IMR-90 (cell line): ENCODE measurements at regions not wholly inside any gene's neighbourhood (a gene's known extent, or its start where the extent isn't known, plus 50 kb on each side); places are given as distances from the start of the nearest gene placed in this dataset.

Source experiments
- ATAC-seq: fragments of 200-7000 bp; cut with Tn5 transposase; 2 replicates; pipeline ENCODE4 v1.9.1; 2020; ENCODE audit warnings: low read depth, mild to moderate bottlenecking, moderate library complexity
- BruUV-seq: library from RNA; stranded (reverse); fragments of 400-500 nt; replicated peaks from 2 replicates; lab custom pipeline; 2021; lab: Mats Ljungman, UMichigan
- CTCF ChIA-PET: fragments of 300-600 bp; formaldehyde crosslinking; extraction: SDS; loops from one replicate; lab custom pipeline; 2021; ENCODE audit warnings: antibody characterized with exemption; lab: Yijun Ruan, JAX
- POLR2A ChIA-PET: fragments of 300-600 bp; sonication (Branson Sonifier 250); formaldehyde crosslinking; loops from one replicate; lab custom pipeline; 2022; ENCODE audit warnings: antibody characterized with exemption; ENCODE audit not compliant: unreplicated experiment; lab: Charles Lee
- DNase-seq: peaks from one replicate; pipeline ENCODE4 v3.0.0; 2013
- H2AFZ ChIP-seq: replicated peaks from 2 replicates; pipeline ENCODE3; 2013; ENCODE audit warnings: low read length, mild to moderate bottlenecking; ENCODE audit not compliant: poor library complexity
- H2AK5ac ChIP-seq: 2 replicates; pipeline ENCODE4 v1.6.1; 2013; ENCODE audit warnings: low read depth, low read length, inconsistent platforms
- H2AK9ac ChIP-seq: replicated peaks from 2 replicates; pipeline ENCODE3; 2013; ENCODE audit warnings: mild to moderate bottlenecking, low read depth, low read length, moderate library complexity; ENCODE audit not compliant: poor library complexity
- H2BK120ac ChIP-seq: 2 replicates; pipeline ENCODE4 v1.6.1; 2013; ENCODE audit warnings: low read depth, low read length, inconsistent platforms
- H2BK15ac ChIP-seq: 3 replicates; pipeline ENCODE4 v1.6.1; 2013; ENCODE audit warnings: low read depth, low read length, inconsistent platforms
- H2BK20ac ChIP-seq: 2 replicates; pipeline ENCODE4 v1.6.1; 2013; ENCODE audit warnings: low read depth, mild to moderate bottlenecking, inconsistent platforms, low read length, moderate library complexity
- H2BK5ac ChIP-seq: 2 replicates; pipeline ENCODE4 v1.6.1; 2013; ENCODE audit warnings: mild to moderate bottlenecking, low read depth, low read length, inconsistent platforms; ENCODE audit not compliant: poor library complexity, severe bottlenecking
- H3K14ac ChIP-seq: replicated peaks from 2 replicates; pipeline ENCODE4 v1.6.1; 2013; ENCODE audit warnings: low read depth, low read length, inconsistent platforms
- H3K18ac ChIP-seq: 2 replicates; pipeline ENCODE4 v1.6.1; 2013; ENCODE audit warnings: low read depth, low read length, control low read depth
- H3K23ac ChIP-seq: 2 replicates; pipeline ENCODE4 v1.6.1; 2013; ENCODE audit warnings: low read depth, low read length, inconsistent platforms
- H3K27ac ChIP-seq: 2 replicates; pipeline ENCODE4 v1.5.1; 2013; ENCODE audit warnings: mild to moderate bottlenecking, control low read depth, low read length; ENCODE audit not compliant: insufficient read depth
- H3K27me3 ChIP-seq: 2 replicates; pipeline ENCODE4 v1.6.1; 2013; ENCODE audit warnings: low read length; ENCODE audit not compliant: control insufficient read depth, insufficient read depth
- H3K36me3 ChIP-seq: 2 replicates; pipeline ENCODE4 v1.6.1; 2013; ENCODE audit warnings: low read length, mixed read lengths; ENCODE audit not compliant: control insufficient read depth, insufficient read depth
- H3K4ac ChIP-seq: 2 replicates; pipeline ENCODE4 v1.6.1; 2013; ENCODE audit warnings: low read depth, low read length, inconsistent platforms
- H3K4me1 ChIP-seq: 2 replicates; pipeline ENCODE4 v1.6.1; 2013; ENCODE audit warnings: low read length, mixed read lengths; ENCODE audit not compliant: control insufficient read depth, insufficient read depth
- H3K4me2 ChIP-seq: 2 replicates; pipeline ENCODE4 v1.6.1; 2013; ENCODE audit warnings: low read depth, mild to moderate bottlenecking, control low read depth, low read length, moderate library complexity
- H3K4me3 ChIP-seq: 2 replicates; pipeline ENCODE4 v1.5.1; 2013; ENCODE audit warnings: low read depth, mild to moderate bottlenecking, control low read depth, low read length, moderate library complexity; ENCODE audit not compliant: insufficient read depth
- H3K56ac ChIP-seq: 2 replicates; pipeline ENCODE4 v1.6.1; 2013; ENCODE audit warnings: low read length, inconsistent platforms; ENCODE audit not compliant: insufficient read depth; ENCODE audit errors: extremely low read depth
- H3K79me1 ChIP-seq, 2 experiments: 2 replicates each; pipeline ENCODE4 v1.6.1; 2013; ENCODE audit warnings: low read length in 2 of 2, inconsistent platforms in 1 of 2, low read depth in 1 of 2
- H3K9ac ChIP-seq: 2 replicates; pipeline ENCODE4 v1.6.1; 2013; ENCODE audit warnings: low read depth, low read length, control low read depth
- H3K9me1 ChIP-seq: 2 replicates; pipeline ENCODE4 v1.6.1; 2013; ENCODE audit warnings: low read length, inconsistent platforms; ENCODE audit not compliant: insufficient read depth
- H3K9me3 ChIP-seq: 2 replicates; pipeline ENCODE4 v1.6.1; 2013; ENCODE audit warnings: low read length; ENCODE audit not compliant: control insufficient read depth, insufficient read depth
- H4K20me1 ChIP-seq: 2 replicates; pipeline ENCODE4 v1.6.1; 2013; ENCODE audit warnings: low read length, inconsistent platforms; ENCODE audit not compliant: insufficient read depth
- H4K5ac ChIP-seq: 2 replicates; pipeline ENCODE4 v1.6.1; 2013; ENCODE audit warnings: mild to moderate bottlenecking, low read depth, low read length, control low read depth
- H4K8ac ChIP-seq, 2 experiments: 2 replicates each; pipeline ENCODE4 v1.6.1; 2013; ENCODE audit warnings: low read depth in 2 of 2, low read length in 2 of 2, control low read depth in 1 of 2, inconsistent platforms in 1 of 2
- H4K91ac ChIP-seq: 2 replicates; pipeline ENCODE4 v1.6.1; 2013; ENCODE audit warnings: low read depth, low read length, inconsistent platforms; ENCODE audit not compliant: insufficient read depth
- BHLHE40 ChIP-seq: fragments of 150-350 bp; IDR thresholded peaks from 2 replicates; pipeline ENCODE4 v1.6.1; 2016; ENCODE audit warnings: mild to moderate bottlenecking, low read depth, low read length
- MAZ ChIP-seq: IDR thresholded peaks from 2 replicates; pipeline ENCODE4 v1.6.1; 2012; ENCODE audit warnings: low read depth, mild to moderate bottlenecking, low read length, improper control_type of control experiment, moderate library complexity, borderline replicate concordance
- WGBS, 2 experiments: methylation state at CpG; one replicate each; pipeline versions ENCODE4 v1.1.5 to v1.1.7; 2013; ENCODE audit warnings: missing lambda C conversion rate in 2 of 2; ENCODE audit not compliant: insufficient read length in 1 of 2; ENCODE audit errors: extremely low coverage in 2 of 2; 5-methylcytosine and 5-hydroxymethylcytosine counted together
- dilution Hi-C: fragments of 300-500 bp; cut with HindIII; formaldehyde crosslinking; loops from one replicate; pipeline ENCODE4 v1.14.3; 2018; ENCODE audit warnings: low sequenced_read_pairs; ENCODE audit not compliant: unreplicated experiment
- in situ Hi-C: fragments of 300-500 bp; cut with MboI; formaldehyde crosslinking; loops from 3 replicates; pipeline ENCODE4 v1.14.3; 2019; ENCODE audit warnings: low sequenced_read_pairs, inconsistent platforms, mixed read lengths
- intact Hi-C: fragments of 100-400 bp; cut with micrococcal nuclease; formaldehyde crosslinking; loops from 2 replicates; pipeline ENCODE4 v1.10.0; 2022

GRCh38 chr3:61452535-61453090, 108.8 kb upstream of the PTPRG start:
- TF ChIP-seq MAZ = no peak
- peak; percentile 66 for TF ChIP-seq BHLHE40
- Histone ChIP-seq H2AK5ac (no peak overlapping the region), H3K4me2 (peak overlapping the region; percentile 10; the same call in 1 of the 2 replicates), H2BK120ac (no peak overlapping the region), H2BK5ac (no peak overlapping the region), H3K79me1 (no peaks in the 10 kb centered on the region), H4K91ac (no peak overlapping the region), H3K9ac (no peak overlapping the region), H2AK9ac (no peak overlapping the region), H2BK15ac (no peak overlapping the region), H2BK20ac (no peak overlapping the region), H3K4me3 (no peak overlapping the region), H3K56ac (no peak overlapping the region), H3K23ac (no peak overlapping the region), H4K8ac (no peak overlapping the region), H3K18ac (no peak overlapping the region), H4K5ac (no peak overlapping the region), H4K20me1 (no peaks in the 10 kb centered on the region), H3K9me1 (no peaks in the 10 kb centered on the region), H3K4ac (no peak overlapping the region), H2AFZ (no peak overlapping the region), H3K27ac (no peak overlapping the region), H3K36me3 (no peaks in the 10 kb centered on the region), H3K9me3 (no peaks in the 10 kb centered on the region), H3K27me3 (no peaks in the 10 kb centered on the region), H3K14ac (no peak overlapping the region), H3K4me1 (no peaks in the 10 kb centered on the region; the same call in 1 of the 2 replicates)
- CTCF ChIA-PET = no interaction called here
- intact Hi-C loops (no loop called here), in situ Hi-C loops (no loop called here), dilution Hi-C loops (no loop called here)
- BruUV-seq = no TSS peak
- DNase-seq = peak; percentile 44
- ATAC-seq = peak; percentile 72
- WGBS, 2 experiments = 19% methylated on average over 4 of the region's 6 CpGs; no CpG with 5 or more reads in 1 of the 2 experiments
- POLR2A ChIA-PET = no interaction called here
